Head of caudate nucleus (tissue), 42 donors: ENCODE measurements at regions not wholly inside any gene's neighbourhood (a gene's known extent, or its start where the extent isn't known, plus 50 kb on each side); places are given as distances from the start of the nearest gene placed in this dataset.

Experiments used
- DNase-seq, 42 donors: peaks; one replicate each; pipeline versions ENCODE4 v3.0.0 to v3.0.0-alpha.2; 2020 to 2021; ENCODE audit warnings: mixed read lengths in 7 of 42
- intact Hi-C: fragments of 100-400 bp; cut with DNase I; formaldehyde crosslinking; loops from one replicate; pipeline ENCODE4 v1.15.0; 2022

- intact Hi-C loops, result no loop called here
- DNase-seq, result no peak
Measured at GRCh38 chr17:77417575-77417974, 276.8 kb downstream of the SEC14L1 start.

- intact Hi-C loops, result no loop called here
- no peak for DNase-seq
Measured at GRCh38 chr17:77418609-77419008, 277.8 kb downstream of the SEC14L1 start.

- DNase-seq, result no peak
- intact Hi-C loops, result no loop called here
Measured at GRCh38 chr17:77419095-77419494, 278.3 kb downstream of the SEC14L1 start.

GRCh38 chr17:77419547-77420094 lies 278.9 kb downstream of the SEC14L1 start:
- no peak for DNase-seq
- intact Hi-C loops, result no loop called here

GRCh38 chr17:77420095-77420803 lies 279.5 kb downstream of the SEC14L1 start:
- intact Hi-C loops, result no loop called here
- DNase-seq, result no peak

GRCh38 chr17:77420804-77421629 lies 280.2 kb downstream of the SEC14L1 start:
- intact Hi-C loops, result no loop called here
- DNase-seq, result no peak

- DNase-seq, result no peak
- intact Hi-C loops, result no loop called here
Measured at GRCh38 chr17:77421630-77421972, 280.8 kb downstream of the SEC14L1 start.

GRCh38 chr17:77422104-77422747 lies 281.5 kb downstream of the SEC14L1 start:
- intact Hi-C loops, result no loop called here
- no peak for DNase-seq

- DNase-seq, result no peak
- intact Hi-C loops, result no loop called here
Measured at GRCh38 chr17:77422748-77423113, 282.0 kb downstream of the SEC14L1 start.

GRCh38 chr17:77423589-77424451 lies 283.1 kb downstream of the SEC14L1 start:
- intact Hi-C loops, result no loop called here
- DNase-seq, result peak in 37 of 42 donors; percentile 41 to 90 (median 67)

- DNase-seq, result peak; percentile 56 to 88 (median 75)
Measured at GRCh38 chr17:77424585-77425344, 284.0 kb downstream of the SEC14L1 start.

GRCh38 chr17:77425348-77425747 lies 284.6 kb downstream of the SEC14L1 start:
- intact Hi-C loops, result loop anchor here (5.0 kb wide), 1 partner anchor 93 kb away; no protein-coding TSS in a partner anchor
- no peak for DNase-seq

More at GRCh38 chr17:77424585-77425344, 284.0 kb downstream of the SEC14L1 start:
- intact Hi-C loops, result loop anchor here (5.0 kb wide), 1 partner anchor 92 kb away; no protein-coding TSS in a partner anchor

GRCh38 chr17:77425791-77426641 lies 285.2 kb downstream of the SEC14L1 start:
- DNase-seq, result no peak
- intact Hi-C loops, result loop anchor here (5.0 kb wide), 1 partner anchor 94 kb away; no protein-coding TSS in a partner anchor

- intact Hi-C loops, result loop anchor here (5.0 kb wide), 1 partner anchor 95 kb away; no protein-coding TSS in a partner anchor
- no peak for DNase-seq
Measured at GRCh38 chr17:77426676-77427386, 286.1 kb downstream of the SEC14L1 start.

GRCh38 chr17:77427391-77427991 lies 286.7 kb downstream of the SEC14L1 start:
- intact Hi-C loops, result loop anchor here (5.0 kb wide), 1 partner anchor 95 kb away; no protein-coding TSS in a partner anchor
- DNase-seq, result peak in 17 of 42 donors; percentile 29 to 85 (median 57)
